Kidney (tissue), 13 donors: ENCODE measurements at regions not wholly inside any gene's neighbourhood (a gene's known extent, or its start where the extent isn't known, plus 50 kb on each side); places are given as distances from the start of the nearest gene placed in this dataset.
"Not testable (repeated sequence)": the region's sequence is repeated elsewhere in the genome, so short reads cannot be mapped to it uniquely, and the experiment has no call there.

Experiments
- DNase-seq, 5 donors: peaks; one replicate each; pipeline ENCODE4 v3.0.0-alpha.2; 2013 to 2020
- FAIRE-seq: peaks from 2 replicates; lab custom pipeline; 2012; peaks lifted over from hg19 to GRCh38; lab: Jason Lieb, UNC
- H3K27ac ChIP-seq, 2 donors: one replicate each; pipeline ENCODE4 v1.7.0; 2013; ENCODE audit warnings: low read depth in 2 of 2, low read length in 2 of 2, inconsistent platforms in 1 of 2
- H3K27me3 ChIP-seq: one replicate; pipeline ENCODE4 v1.7.1; 2013; ENCODE audit warnings: low read length, inconsistent platforms; ENCODE audit not compliant: control insufficient read depth, insufficient read depth
- H3K36me3 ChIP-seq, 3 donors: one replicate each; pipeline versions ENCODE4 v1.7.0 to v1.7.1; 2013; ENCODE audit warnings: low read length in 3 of 3, control low read depth in 1 of 3, inconsistent platforms in 1 of 3; ENCODE audit not compliant: insufficient read depth in 3 of 3, control insufficient read depth in 2 of 3
- H3K4me1 ChIP-seq, 3 donors: one replicate each; pipeline versions ENCODE4 v1.7.0 to v1.7.1; 2013; ENCODE audit warnings: low read length in 3 of 3, inconsistent platforms in 1 of 3, low read depth in 1 of 3; ENCODE audit not compliant: control insufficient read depth in 2 of 3, insufficient read depth in 2 of 3
- H3K4me3 ChIP-seq, 3 donors: one replicate each; pipeline versions ENCODE4 v1.7.0 to v1.8.1; 2013; ENCODE audit warnings: low read length in 3 of 3, control low read depth in 1 of 3, inconsistent platforms in 1 of 3
- H3K9ac ChIP-seq, 3 donors: one replicate each; pipeline versions ENCODE4 v1.7.0 to v1.7.1; 2013; ENCODE audit warnings: low read length in 3 of 3, control low read depth in 1 of 3, inconsistent platforms in 1 of 3
- H3K9me3 ChIP-seq, 3 donors: one replicate each; pipeline versions ENCODE4 v1.7.0 to v1.7.1; 2013; ENCODE audit warnings: low read length in 3 of 3, control low read depth in 1 of 3, inconsistent platforms in 1 of 3; ENCODE audit not compliant: control insufficient read depth in 2 of 3, insufficient read depth in 1 of 3
- CTCF ChIP-seq: IDR thresholded peaks from 3 replicates; pipeline ENCODE4 v1.5.1; 2012; ENCODE audit warnings: mild to moderate bottlenecking, moderate library complexity, borderline replicate concordance; ENCODE audit not compliant: insufficient read depth; ENCODE audit errors: extremely low read depth
- intact Hi-C: fragments of 100-400 bp; cut with DNase I; formaldehyde crosslinking; loops from one replicate; pipeline ENCODE4 v1.11.1; 2022
- donor health status: control.
- donor health status: control.
- donor health status: control.
- donor health status: control.
- donor health status: control.
- donor health status: DM: yes; HTN: yes; CAD: no.
- donor health status: Normal renal cell carcinoma (clear cell type).

GRCh38 chr4:123243220-123243619 lies 153.4 kb upstream of the SPRY1 start:
- DNase-seq, result not testable (repeated sequence)

GRCh38 chr4:123244137-123244536 lies 152.5 kb upstream of the SPRY1 start:
- DNase-seq (peak in 2 of 5 donors; percentile 44 to 73), FAIRE-seq (no peak)
- intact Hi-C loops, result no loop called here
- H3K9ac ChIP-seq, result no peak overlapping the region
- peak; percentile 13 for TF ChIP-seq CTCF
- no peak overlapping the region for H3K4me3 ChIP-seq
- H3K27ac ChIP-seq, result no peak overlapping the region
- H3K36me3 ChIP-seq, result no peaks in the 10 kb centered on the region
- no peaks in the 10 kb centered on the region for H3K4me1 ChIP-seq
- no peaks in the 10 kb centered on the region for H3K27me3 ChIP-seq
- no peaks in the 10 kb centered on the region for H3K9me3 ChIP-seq

More at GRCh38 chr4:123243220-123243619, 153.4 kb upstream of the SPRY1 start:
- H3K36me3 ChIP-seq, FAIRE-seq, H3K27me3 ChIP-seq, intact Hi-C loops, H3K9me3 ChIP-seq, H3K27ac ChIP-seq, H3K9ac ChIP-seq, H3K4me3 ChIP-seq, H3K4me1 ChIP-seq: not testable (repeated sequence)

- Histone ChIP-seq H3K4me3 (no peak overlapping the region), H3K4me1 (no peaks in the 10 kb centered on the region), H3K27ac (no peak overlapping the region), H3K27me3 (no peaks in the 10 kb centered on the region), H3K9ac (no peak overlapping the region), H3K36me3 (no peaks in the 10 kb centered on the region), H3K9me3 (no peaks in the 10 kb centered on the region)
- DNase-seq, result no peak
- intact Hi-C loops, result no loop called here
- TF ChIP-seq CTCF, result no peak
- FAIRE-seq, result no peak
These were observed 150.5 kb upstream of the SPRY1 start for GRCh38 chr4:123246085-123246484.

- FAIRE-seq, result no peak
- no peak for TF ChIP-seq CTCF
- intact Hi-C loops, result no loop called here
- no peak overlapping the region for H3K9ac ChIP-seq
- H3K27me3 ChIP-seq, result no peaks in the 10 kb centered on the region
- no peaks in the 10 kb centered on the region for H3K9me3 ChIP-seq
- no peak overlapping the region for H3K27ac ChIP-seq
- no peaks in the 10 kb centered on the region for H3K4me1 ChIP-seq
- no peak overlapping the region for H3K4me3 ChIP-seq
- no peaks in the 10 kb centered on the region for H3K36me3 ChIP-seq
- DNase-seq, result no peak
These were observed 148.4 kb upstream of the SPRY1 start for GRCh38 chr4:123248085-123248659.
